Fibroblast of mammary gland (primary cell): ENCODE measurements at regions not wholly inside any gene's neighbourhood (a gene's known extent, or its start where the extent isn't known, plus 50 kb on each side); places are given as distances from the start of the nearest gene placed in this dataset.

Source experiments
- DNase-seq: peaks from one replicate; pipeline ENCODE4 v3.0.0-alpha.2; 2010; ENCODE audit warnings: low read depth
- H3K4me3 ChIP-seq: 2 replicates; pipeline ENCODE4 v1.5.1; 2011; ENCODE audit warnings: low read depth, mild to moderate bottlenecking, low read length, moderate library complexity; ENCODE audit not compliant: control insufficient read depth
- CTCF ChIP-seq: conservative IDR thresholded peaks from 2 replicates; pipeline ENCODE4 v1.5.1; 2011; ENCODE audit warnings: low read depth, low read length, inconsistent platforms; ENCODE audit not compliant: control insufficient read depth, insufficient read depth

GRCh38 chr6:2407525-2407924 lies 162.1 kb upstream of the GMDS start:
- no peak overlapping the region for H3K4me3 ChIP-seq
- no peak for DNase-seq
- no peak for TF ChIP-seq CTCF

GRCh38 chr6:2404211-2404929 lies 159.0 kb upstream of the GMDS start:
- no peak for DNase-seq
- H3K4me3 ChIP-seq: no peak overlapping the region
- TF ChIP-seq CTCF: no peak

- H3K4me3 ChIP-seq: no peak overlapping the region
- TF ChIP-seq CTCF: no peak
- DNase-seq: no peak
These were observed 158.1 kb upstream of the GMDS start for GRCh38 chr6:2403546-2403945.

DNA sequence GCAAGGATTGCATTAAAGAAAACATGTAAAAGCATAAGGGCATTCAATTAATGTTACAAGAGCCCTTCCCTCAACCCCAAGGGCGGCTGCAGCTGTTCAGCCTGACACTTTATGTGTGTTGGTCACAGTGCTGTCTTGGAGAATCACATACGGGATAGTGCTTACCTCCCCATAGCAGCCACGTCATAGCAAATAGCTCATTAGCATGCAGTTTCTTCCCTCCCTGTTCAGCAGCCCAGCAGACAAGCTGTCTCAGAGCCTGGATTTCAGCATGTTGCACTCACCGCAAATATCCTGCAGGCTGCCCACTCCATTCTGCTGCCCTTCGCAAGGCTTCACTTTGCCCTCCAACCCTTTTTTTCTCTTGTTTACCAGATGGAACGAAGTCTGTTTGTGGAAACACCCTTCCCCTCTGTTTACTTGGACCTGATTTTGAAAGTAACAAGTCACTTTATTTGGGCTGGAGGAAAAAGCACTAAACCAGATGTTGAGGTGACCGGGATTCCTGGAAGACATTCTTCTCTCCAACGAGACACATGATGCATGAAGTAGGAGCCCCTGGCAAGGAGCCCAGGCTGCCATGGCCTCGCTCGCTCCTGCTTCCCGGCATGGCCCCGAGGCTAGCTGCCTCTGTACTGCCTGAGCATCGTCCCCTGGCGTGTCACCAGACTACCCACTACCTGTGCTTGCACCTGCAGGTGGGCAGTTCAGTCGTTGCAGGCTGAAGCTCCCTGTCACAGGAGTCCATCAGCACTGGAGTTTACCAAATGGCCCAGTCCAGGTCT lies 151.6 kb upstream of the GMDS start:
- H3K4me3 ChIP-seq: no peak overlapping the region
- no peak for TF ChIP-seq CTCF
- DNase-seq: peak; percentile 60

DNA sequence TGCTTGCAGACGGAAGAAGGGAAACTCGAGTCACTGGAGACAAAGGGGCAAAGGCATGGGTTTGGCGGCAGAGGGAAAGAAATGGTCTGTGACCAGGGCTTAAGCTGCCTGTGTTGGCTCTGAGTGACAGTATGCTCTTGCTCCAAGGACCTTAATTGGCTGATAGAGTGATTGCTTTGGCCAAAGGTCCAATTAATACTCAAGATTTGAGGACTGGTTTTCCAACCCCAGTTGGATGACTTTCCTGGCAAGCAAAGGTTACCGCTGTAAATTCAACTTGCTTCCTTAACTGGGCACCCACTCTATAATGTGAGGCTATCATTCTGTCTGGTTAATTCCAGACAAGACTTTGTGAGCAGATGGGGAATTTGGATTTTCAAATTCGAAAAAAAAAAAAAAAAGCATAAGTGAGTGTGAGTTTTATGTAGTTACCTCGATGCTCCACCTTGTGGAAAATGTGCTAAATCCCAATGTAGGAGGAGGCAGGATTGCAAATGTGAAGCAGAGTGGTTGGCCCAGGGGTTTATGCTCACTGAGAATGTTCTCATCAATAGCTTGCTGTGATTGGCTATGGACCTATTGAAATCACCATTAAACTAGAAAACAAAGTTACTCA lies 150.7 kb upstream of the GMDS start:
- H3K4me3 ChIP-seq: no peak overlapping the region
- no peak for TF ChIP-seq CTCF
- DNase-seq: no peak

DNA sequence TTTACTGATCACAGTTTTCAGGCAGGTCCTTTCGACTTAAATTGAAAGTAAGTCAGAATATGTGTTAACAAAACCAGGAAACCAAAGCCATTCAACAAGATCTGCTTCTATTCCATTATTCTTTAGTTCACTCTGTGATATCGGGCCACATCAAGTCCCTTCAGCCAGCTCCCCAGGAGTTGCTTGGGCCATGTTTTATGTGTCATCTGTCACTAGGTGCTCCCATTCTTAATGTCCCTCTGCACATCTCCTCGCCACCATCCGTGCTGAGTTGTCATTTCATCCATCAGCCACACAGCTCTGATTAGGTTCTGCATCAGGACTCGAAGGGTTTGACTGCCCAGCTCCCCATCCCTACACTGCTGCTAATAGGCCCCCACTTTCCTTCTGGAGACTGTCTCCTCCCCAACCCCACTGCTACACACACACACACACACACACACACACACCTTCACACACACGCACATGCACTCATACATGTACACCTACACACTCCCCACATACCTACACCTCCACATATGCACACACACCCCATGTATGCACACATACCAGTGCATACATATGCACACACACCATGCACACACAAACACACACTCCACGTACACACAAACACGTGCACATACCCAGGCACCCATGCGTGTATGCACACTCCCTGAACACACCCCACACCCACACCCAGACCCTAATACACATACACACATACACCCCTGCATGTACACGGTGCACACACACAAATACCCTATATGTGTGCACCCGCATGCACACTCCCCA lies 143.3 kb upstream of the GMDS start:
- H3K4me3 ChIP-seq: no peak overlapping the region
- no peak for DNase-seq
- TF ChIP-seq CTCF: no peak
